Putamen (tissue), 1 donor: ENCODE measurements at regions not wholly inside any gene's neighbourhood (a gene's known extent, or its start where the extent isn't known, plus 50 kb on each side); places are given as distances from the start of the nearest gene placed in this dataset.
A peak's percentile ranks its signal among the peaks of the same experiment; 100 is the strongest.
"Not testable (repeated sequence)": the region's sequence is repeated elsewhere in the genome, so short reads cannot be mapped to it uniquely, and the experiment has no call there.

Source experiments
- DNase-seq: peaks from one replicate; pipeline ENCODE4 v3.0.0-alpha.2; 2016; ENCODE audit warnings: low spot score

- no peak for DNase-seq
These were observed 451.6 kb downstream of the TRHDE start for GRCh38 chr12:72723732-72724131.

- DNase-seq: no peak
These were observed 457.4 kb downstream of the TRHDE start for GRCh38 chr12:72729451-72730010.

- DNase-seq: no peak
These were observed 462.4 kb downstream of the TRHDE start for GRCh38 chr12:72734581-72734980.

GRCh38 chr12:72738811-72739210 is 466.6 kb downstream of the TRHDE start:
- DNase-seq: no peak

- DNase-seq: no peak
These were observed 467.9 kb downstream of the TRHDE start for GRCh38 chr12:72740064-72740463.

- DNase-seq: no peak
These were observed 470.4 kb downstream of the TRHDE start for GRCh38 chr12:72742568-72742967.

- DNase-seq: no peak
These were observed 473.9 kb downstream of the TRHDE start for GRCh38 chr12:72746048-72746447.

GRCh38 chr12:72747111-72747849 is 475.1 kb downstream of the TRHDE start:
- DNase-seq: peak; percentile 42

- DNase-seq: no peak
These were observed 476.8 kb downstream of the TRHDE start for GRCh38 chr12:72748971-72749370.

- DNase-seq: no peak
These were observed 481.4 kb downstream of the TRHDE start for GRCh38 chr12:72753571-72753970.

GRCh38 chr12:72754026-72754425 is 481.9 kb downstream of the TRHDE start:
- DNase-seq: not testable (repeated sequence)

GRCh38 chr12:72766517-72766916 is 494.3 kb downstream of the TRHDE start:
- DNase-seq: no peak

GRCh38 chr12:72774023-72774422 is 501.9 kb downstream of the TRHDE start:
- DNase-seq: no peak

GRCh38 chr12:72777806-72778205 is 505.6 kb downstream of the TRHDE start:
- no peak for DNase-seq

- no peak for DNase-seq
These were observed 518.1 kb downstream of the TRHDE start for GRCh38 chr12:72790273-72790672.

- no peak for DNase-seq
These were observed 520.7 kb downstream of the TRHDE start for GRCh38 chr12:72792889-72793288.

GRCh38 chr12:72793796-72794195 is 521.6 kb downstream of the TRHDE start:
- DNase-seq: no peak

GRCh38 chr12:72815421-72815820 is 543.3 kb downstream of the TRHDE start:
- DNase-seq: no peak

- DNase-seq: no peak
These were observed 556.6 kb downstream of the TRHDE start for GRCh38 chr12:72828662-72829324.

- DNase-seq: no peak
These were observed 557.7 kb downstream of the TRHDE start for GRCh38 chr12:72829838-72830237.

GRCh38 chr12:72832024-72832423 is 559.9 kb downstream of the TRHDE start:
- no peak for DNase-seq

GRCh38 chr12:72836194-72836593 is 564.0 kb downstream of the TRHDE start:
- no peak for DNase-seq

GRCh38 chr12:72839696-72840095 is 567.5 kb downstream of the TRHDE start:
- DNase-seq: no peak
